22Rv1 (cell line): ENCODE measurements at regions not wholly inside any gene's neighbourhood (a gene's known extent, or its start where the extent isn't known, plus 50 kb on each side); places are given as distances from the start of the nearest gene placed in this dataset.

Experiments used
- H3K27ac ChIP-seq: fragments of 450-650 bp; 2 replicates; pipeline ENCODE4 v1.5.1; 2017
- ZFX ChIP-seq: fragments of 450-650 bp; IDR thresholded peaks from 2 replicates; pipeline ENCODE4 v1.6.1; 2017; ENCODE audit warnings: antibody characterized with exemption, borderline replicate concordance
- TF ChIP-seq, protein P1 (sequence below): fragments of 450-650 bp; IDR thresholded peaks from 2 replicates; pipeline ENCODE4 v1.5.1; 2017; ENCODE audit warnings: mild to moderate bottlenecking

DNA sequence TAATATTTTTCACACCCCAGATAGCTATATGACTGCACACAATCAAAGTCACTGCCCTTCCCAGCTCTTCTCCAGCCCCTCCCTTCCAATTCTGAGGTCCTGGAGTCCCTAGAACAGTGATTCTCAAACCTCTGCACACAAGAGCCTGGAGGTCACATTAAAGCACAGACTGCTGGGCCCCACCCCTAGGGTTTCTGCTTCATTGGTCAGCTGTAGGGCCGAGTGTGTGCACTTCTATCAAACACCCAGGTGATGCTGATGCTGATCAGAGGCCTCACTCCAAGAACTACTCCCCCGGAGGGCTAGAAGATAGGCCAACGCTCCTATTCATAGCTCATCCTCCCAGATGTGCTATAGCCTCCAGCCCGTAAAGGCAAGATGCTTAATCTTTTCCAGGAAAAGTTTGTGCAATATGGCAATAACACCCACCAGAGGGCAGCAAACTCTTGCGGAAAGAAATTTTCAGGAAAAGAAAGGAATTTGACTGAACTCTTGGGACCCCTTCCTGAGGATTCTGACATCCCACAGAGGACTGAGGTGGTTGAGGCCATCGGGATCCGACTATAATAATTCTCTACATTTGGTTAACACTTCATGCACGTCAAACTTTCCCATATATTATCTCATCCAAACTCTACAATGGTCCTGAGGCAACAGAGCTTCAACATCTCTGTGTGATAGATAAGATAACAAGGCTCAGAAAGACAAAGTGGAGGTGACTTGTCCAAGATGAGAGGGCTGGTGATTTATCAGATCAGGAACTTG is 194.2 kb upstream of the PKDCC start:
- no peak overlapping the region for H3K27ac ChIP-seq
- no peak for TF ChIP-seq ZFX
- TF ChIP-seq, protein P1, sequence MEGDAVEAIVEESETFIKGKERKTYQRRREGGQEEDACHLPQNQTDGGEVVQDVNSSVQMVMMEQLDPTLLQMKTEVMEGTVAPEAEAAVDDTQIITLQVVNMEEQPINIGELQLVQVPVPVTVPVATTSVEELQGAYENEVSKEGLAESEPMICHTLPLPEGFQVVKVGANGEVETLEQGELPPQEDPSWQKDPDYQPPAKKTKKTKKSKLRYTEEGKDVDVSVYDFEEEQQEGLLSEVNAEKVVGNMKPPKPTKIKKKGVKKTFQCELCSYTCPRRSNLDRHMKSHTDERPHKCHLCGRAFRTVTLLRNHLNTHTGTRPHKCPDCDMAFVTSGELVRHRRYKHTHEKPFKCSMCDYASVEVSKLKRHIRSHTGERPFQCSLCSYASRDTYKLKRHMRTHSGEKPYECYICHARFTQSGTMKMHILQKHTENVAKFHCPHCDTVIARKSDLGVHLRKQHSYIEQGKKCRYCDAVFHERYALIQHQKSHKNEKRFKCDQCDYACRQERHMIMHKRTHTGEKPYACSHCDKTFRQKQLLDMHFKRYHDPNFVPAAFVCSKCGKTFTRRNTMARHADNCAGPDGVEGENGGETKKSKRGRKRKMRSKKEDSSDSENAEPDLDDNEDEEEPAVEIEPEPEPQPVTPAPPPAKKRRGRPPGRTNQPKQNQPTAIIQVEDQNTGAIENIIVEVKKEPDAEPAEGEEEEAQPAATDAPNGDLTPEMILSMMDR, result peak; percentile 56

DNA sequence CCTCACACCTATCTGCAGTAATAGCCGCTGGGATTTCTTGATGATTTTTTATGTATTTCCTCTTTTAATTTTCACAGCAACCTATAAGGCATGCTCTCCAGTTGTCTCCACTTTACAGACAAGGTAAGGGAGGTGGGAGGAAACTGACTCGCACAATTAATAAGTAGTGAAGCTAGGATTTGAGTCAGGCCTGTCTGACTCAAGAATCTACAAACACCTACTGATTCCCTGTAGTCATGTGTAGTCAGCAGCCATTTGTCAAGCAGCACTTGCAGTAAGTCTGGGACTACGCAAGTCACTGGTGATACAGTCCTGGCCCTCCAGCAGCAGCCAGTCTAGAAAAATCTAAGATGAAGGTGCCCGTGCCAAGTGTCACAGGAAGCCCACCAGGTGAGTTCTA is 193.6 kb upstream of the PKDCC start:
- no peak for TF ChIP-seq ZFX
- TF ChIP-seq, protein P1, result no peak
- no peak overlapping the region for H3K27ac ChIP-seq

DNA sequence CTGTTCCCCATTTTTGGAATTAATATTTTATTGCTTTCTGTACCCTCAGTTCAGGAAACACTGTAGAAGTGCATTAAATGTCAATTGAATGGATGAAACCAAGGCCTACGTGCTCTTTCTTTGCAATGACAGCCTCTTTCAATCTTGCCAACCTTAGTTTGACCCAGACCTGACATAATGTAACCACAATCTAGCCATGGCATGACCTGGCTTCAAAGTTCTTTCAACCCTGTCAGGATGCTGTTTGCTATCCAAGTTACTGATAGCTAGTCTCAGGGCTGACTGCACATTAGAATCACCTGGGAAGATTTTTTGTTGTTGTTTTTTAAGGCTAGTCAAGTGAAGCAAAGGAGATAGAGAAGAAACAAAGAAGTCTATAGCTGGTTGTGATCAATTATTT is 190.9 kb upstream of the PKDCC start:
- H3K27ac ChIP-seq, result no peak overlapping the region
- TF ChIP-seq, protein P1, result no peak
- TF ChIP-seq ZFX, result no peak

DNA sequence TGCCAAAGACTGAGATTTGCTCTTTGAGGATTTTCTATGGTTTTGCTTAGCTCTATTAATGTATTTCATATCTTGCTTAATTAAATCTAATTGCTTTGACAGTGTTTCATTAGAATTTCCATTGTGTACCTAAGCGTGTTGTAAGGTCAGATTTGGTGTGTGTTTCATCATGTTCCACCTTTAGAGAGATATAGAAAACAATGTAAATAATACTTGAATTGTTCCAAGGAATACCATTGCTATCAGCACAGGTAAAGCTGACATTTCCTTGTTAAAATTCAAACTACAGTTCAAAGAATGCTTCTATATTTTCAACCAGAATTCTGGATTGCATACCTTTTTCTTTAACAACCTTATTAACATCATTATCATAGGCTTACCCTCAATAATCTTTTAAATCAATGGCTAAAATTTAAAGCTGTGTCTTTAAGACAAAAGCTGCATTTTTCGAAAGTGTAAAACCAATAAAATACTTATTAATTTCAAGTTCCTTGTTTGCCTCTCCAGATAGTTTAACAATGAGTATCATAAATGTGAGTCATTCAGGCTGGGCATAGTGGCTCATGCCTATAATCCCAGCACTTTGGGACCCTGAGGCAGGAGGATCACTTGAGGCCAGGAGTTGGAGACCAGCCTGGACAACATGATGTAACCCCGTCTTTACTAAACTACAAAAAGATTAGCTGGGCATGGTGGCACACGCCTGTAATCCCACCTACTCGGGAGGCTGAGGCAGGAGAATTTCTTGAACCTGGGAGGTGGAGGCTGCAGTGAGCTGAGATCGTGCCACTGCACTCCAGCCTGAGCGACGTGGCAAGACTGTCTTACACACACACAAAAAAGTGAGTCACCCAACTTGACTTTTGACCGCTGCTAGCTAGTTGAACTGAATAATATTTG is 188.0 kb upstream of the PKDCC start:
- H3K27ac ChIP-seq, result peak overlapping the region; percentile 26; the same call in 1 of the 2 replicates
- no peak for TF ChIP-seq ZFX
- TF ChIP-seq, protein P1, result no peak

DNA sequence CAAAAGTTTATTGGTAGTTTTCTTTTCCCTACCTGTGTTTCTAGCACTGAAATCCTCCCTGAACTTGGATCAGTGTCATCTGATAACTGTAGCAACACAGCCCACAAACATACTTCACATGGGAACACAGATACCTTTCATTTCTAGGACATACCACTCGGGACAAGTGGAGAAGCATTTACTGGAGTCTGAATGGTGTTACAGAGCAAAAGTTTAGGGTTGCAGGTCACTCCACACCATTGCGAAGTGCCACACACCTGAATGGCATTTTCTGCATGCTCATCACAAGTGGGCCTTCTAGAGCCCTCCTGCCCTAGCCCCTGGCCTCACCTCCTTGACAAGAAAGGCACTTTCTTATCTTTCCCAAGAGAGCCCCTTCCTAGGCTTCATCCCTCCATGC is 184.8 kb upstream of the PKDCC start:
- TF ChIP-seq, protein P1, result no peak
- TF ChIP-seq ZFX, result no peak
- H3K27ac ChIP-seq, result no peak overlapping the region

DNA sequence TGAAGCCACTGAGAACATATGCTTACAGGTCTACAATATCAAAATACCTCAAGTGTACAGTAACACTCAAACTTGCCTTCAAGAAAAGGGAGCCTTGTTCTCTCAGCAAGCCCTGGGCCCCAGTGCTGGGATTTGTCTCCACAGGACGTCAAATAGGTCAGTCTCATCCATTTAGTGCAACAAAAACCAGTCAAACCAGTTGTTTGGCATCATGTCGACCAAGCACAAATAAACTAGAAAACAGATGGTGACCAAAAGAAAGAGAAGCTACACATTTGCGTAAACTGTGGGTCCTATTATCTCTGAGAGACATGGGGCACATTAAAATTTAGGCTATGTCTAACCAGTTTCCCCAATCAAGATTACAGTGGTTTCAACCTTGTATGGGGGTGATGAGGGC is 182.6 kb upstream of the PKDCC start:
- no peak overlapping the region for H3K27ac ChIP-seq
- TF ChIP-seq, protein P1, result no peak
- TF ChIP-seq ZFX, result no peak

DNA sequence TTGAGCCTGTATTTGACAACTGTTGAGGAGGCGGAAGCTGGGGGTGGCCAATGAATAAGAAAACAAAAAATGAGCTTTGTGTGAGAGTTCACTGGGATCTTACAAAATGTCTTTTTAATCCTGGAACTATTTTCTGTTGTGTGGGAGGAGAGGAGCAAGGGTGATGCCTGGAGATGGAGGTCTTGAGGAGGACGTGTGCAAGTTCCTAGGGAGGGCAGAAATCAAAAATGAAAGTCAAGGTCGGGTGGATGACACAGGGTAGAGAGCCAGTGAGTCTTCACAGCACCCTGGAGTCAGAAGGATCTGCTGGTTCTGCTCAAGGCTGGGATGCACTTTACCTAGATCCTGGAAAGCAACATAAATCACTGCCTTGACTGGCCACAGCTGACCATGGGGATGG is 180.3 kb upstream of the PKDCC start:
- no peak overlapping the region for H3K27ac ChIP-seq
- TF ChIP-seq, protein P1, result no peak
- no peak for TF ChIP-seq ZFX
